ENCODE measurements at regions not wholly inside any gene's neighbourhood (a gene's known extent, or its start where the extent isn't known, plus 50 kb on each side); places are given as distances from the start of the nearest gene placed in this dataset.

- no peaks in the 10 kb centered on the region for H3K9me3 ChIP-seq
- 14 to 22% methylated on average over 9 of the region's 9 CpGs for WGBS, 2 donors
- peak in 1 of 2 donors; percentile 53 for ATAC-seq (ENCODE audit: low FRiP score in 2 of 2)
- H3K36me3 ChIP-seq: no peaks in the 10 kb centered on the region
- H3K27me3 ChIP-seq: no peaks in the 10 kb centered on the region
- no peaks in the 10 kb centered on the region for H3K4me1 ChIP-seq
- TF ChIP-seq POLR2AphosphoS5 (IDR thresholded peaks at IDR 0.05): no peak
- TF ChIP-seq, protein P1, sequence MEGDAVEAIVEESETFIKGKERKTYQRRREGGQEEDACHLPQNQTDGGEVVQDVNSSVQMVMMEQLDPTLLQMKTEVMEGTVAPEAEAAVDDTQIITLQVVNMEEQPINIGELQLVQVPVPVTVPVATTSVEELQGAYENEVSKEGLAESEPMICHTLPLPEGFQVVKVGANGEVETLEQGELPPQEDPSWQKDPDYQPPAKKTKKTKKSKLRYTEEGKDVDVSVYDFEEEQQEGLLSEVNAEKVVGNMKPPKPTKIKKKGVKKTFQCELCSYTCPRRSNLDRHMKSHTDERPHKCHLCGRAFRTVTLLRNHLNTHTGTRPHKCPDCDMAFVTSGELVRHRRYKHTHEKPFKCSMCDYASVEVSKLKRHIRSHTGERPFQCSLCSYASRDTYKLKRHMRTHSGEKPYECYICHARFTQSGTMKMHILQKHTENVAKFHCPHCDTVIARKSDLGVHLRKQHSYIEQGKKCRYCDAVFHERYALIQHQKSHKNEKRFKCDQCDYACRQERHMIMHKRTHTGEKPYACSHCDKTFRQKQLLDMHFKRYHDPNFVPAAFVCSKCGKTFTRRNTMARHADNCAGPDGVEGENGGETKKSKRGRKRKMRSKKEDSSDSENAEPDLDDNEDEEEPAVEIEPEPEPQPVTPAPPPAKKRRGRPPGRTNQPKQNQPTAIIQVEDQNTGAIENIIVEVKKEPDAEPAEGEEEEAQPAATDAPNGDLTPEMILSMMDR (IDR thresholded peaks at IDR 0.05): peak; percentile 64 to 82 (median 68)
- H3K27ac ChIP-seq: no peak overlapping the region
- DNase-seq: peak in 1 of 2 donors; percentile 52
- no peak overlapping the region for H3K4me3 ChIP-seq
These were observed 136.4 kb downstream of the ZNF674 start for GRCh38 chrX:46408553-46409407.

GRCh38 chrX:46407753-46408130, 137.5 kb downstream of the ZNF674 start:
- WGBS, 2 donors: 62 to 73% methylated on average over 2 of the region's 2 CpGs
- ATAC-seq (ENCODE audit: low FRiP score in 2 of 2) (no peak), DNase-seq (no peak)
- Histone ChIP-seq H3K36me3 (no peaks in the 10 kb centered on the region), H3K4me1 (no peaks in the 10 kb centered on the region), H3K9me3 (no peaks in the 10 kb centered on the region), H3K4me3 (no peak overlapping the region), H3K27me3 (no peaks in the 10 kb centered on the region), H3K27ac (no peak overlapping the region)
- TF ChIP-seq POLR2A (IDR thresholded peaks at IDR 0.05) (no peak), EP300 (IDR thresholded peaks at IDR 0.05) (no peak), POLR2AphosphoS5 (IDR thresholded peaks at IDR 0.05) (no peak)
- TF ChIP-seq, protein P1 (IDR thresholded peaks at IDR 0.05): no peak

DNA sequence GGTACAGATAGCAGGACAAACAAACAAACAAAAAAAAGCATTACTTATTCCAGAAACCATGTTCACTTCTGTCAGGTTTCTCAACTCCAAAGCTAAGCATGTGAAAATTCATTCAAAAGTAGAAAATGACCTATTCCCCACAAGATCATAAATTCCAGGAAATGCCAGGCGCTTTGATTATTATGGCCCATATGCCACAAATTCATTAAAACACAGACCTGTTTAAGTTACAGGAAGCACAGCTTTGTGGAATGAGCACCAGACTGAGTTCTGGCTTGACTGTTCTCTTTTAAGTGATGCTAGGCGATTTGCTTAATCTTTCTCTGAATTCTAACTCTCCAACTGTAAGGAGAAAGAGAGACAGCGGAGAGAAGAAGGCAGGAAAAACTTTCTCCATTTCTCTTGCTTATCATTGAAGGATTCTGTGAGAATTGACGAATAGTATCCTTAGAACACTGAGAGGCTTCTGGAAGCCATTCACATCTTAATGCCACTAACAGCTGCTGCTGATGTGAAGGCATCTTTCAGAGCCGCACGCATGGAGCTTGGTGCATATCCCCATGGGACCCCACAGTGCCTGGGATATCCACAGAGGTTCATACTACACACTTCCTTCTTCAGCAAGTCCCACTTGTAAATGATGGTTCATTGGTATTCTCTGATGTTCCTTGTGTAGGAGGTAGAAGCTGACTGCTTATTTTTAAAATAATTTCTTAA, 138.0 kb downstream of the ZNF674 start:
- WGBS, 2 donors: 85 to 88% methylated on average over 6 of the region's 6 CpGs
- no peak for ATAC-seq (ENCODE audit: low FRiP score in 2 of 2)
- no peak overlapping the region for H3K4me3 ChIP-seq
- H3K9me3 ChIP-seq: no peaks in the 10 kb centered on the region
- DNase-seq: no peak
- no peak for TF ChIP-seq EP300 (IDR thresholded peaks at IDR 0.05)
- TF ChIP-seq POLR2AphosphoS5 (IDR thresholded peaks at IDR 0.05): no peak
- no peak for TF ChIP-seq POLR2A (IDR thresholded peaks at IDR 0.05)
- TF ChIP-seq, protein P1 (IDR thresholded peaks at IDR 0.05): no peak
- no peaks in the 10 kb centered on the region for H3K36me3 ChIP-seq
- no peaks in the 10 kb centered on the region for H3K27me3 ChIP-seq
- no peak overlapping the region for H3K27ac ChIP-seq
- no peaks in the 10 kb centered on the region for H3K4me1 ChIP-seq

DNA sequence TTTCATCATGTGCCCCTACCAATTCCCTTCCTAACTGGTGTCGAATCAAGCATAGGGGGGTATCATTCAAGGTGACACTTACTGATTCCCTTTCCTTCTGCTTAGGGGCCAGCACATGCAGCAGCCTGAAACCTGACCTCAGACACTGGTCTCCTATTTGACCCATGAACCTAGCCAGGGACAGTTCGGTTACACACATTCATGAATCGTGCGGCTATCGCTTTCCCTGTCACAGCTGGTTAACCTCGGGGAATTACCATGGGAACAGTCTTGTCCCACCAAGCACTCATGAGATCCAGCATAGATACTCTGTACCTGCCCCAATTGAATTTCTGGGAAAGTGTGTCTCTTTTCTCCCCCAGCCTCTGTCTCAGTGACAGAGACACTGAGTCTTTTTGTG, 140.4 kb downstream of the ZNF674 start:
- H3K4me1 ChIP-seq: no peaks in the 10 kb centered on the region
- no peaks in the 10 kb centered on the region for H3K9me3 ChIP-seq
- 85 to 95% methylated on average over 6 of the region's 6 CpGs for whole genome bisulfite sequencing, 2 donors
- no peak for ATAC-seq (ENCODE audit: low FRiP score in 2 of 2)
- DNase-seq: no peak
- no peak for TF ChIP-seq POLR2A (IDR thresholded peaks at IDR 0.05)
- no peak for TF ChIP-seq POLR2AphosphoS5 (IDR thresholded peaks at IDR 0.05)
- H3K27ac ChIP-seq: no peak overlapping the region
- H3K27me3 ChIP-seq: no peaks in the 10 kb centered on the region
- H3K36me3 ChIP-seq: no peaks in the 10 kb centered on the region
- H3K4me3 ChIP-seq: no peak overlapping the region

DNA sequence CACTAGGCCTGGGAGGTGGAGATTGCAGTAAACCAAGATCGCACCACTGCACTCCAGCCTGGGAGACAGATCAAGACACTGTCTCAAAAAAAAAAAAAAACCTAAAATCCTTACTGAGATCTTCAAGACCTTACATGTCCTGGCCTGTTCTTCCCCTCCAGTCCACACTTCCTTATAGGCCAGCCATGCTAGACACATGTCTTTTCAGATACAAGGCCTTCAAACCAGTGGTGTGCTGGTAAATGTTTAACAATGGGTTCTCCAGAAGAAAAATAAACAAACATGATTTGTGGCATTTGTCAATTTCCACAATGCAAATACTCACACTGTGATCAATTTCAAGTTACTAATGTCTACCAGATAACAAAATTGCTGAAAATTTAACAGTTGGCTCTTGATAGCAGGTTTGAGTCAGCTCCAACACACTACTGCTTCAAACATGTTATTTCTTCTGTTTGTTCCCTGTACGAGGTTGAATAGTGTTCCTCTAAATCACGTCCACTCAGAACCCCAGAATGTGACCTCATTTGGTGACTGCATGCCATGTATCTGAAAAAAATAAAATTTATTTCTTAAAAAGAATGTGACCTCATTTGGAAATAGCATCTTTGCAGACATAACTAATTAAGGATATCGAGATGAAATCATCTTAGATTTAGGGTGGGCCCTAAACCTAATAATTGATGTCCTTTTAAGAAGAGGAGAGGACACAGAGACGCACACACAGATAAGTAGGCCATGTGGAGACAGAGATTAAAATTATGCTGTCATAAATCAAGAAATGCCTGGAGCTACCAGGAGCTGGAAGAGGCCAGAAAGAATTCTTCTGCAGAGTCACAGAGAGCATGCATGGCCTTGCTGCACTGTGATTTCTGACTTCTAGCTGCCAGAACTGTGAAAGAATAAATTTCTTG, 144.4 kb downstream of the ZNF674 start:
- Histone ChIP-seq H3K4me3 (no peak overlapping the region), H3K36me3 (no peaks in the 10 kb centered on the region), H3K27me3 (no peaks in the 10 kb centered on the region), H3K27ac (no peak overlapping the region), H3K4me1 (no peaks in the 10 kb centered on the region), H3K9me3 (no peaks in the 10 kb centered on the region)
- TF ChIP-seq, protein P1 (IDR thresholded peaks at IDR 0.05): no peak
- TF ChIP-seq POLR2A (IDR thresholded peaks at IDR 0.05) (no peak), EP300 (IDR thresholded peaks at IDR 0.05) (no peak)
- no peak for DNase-seq
- ATAC-seq (ENCODE audit: low FRiP score in 2 of 2): peak in 1 of 2 donors; percentile 47
- 75 to 91% methylated on average over 5 of the region's 5 CpGs for WGBS, 2 donors
